Uterus (tissue), 2 donors: ENCODE measurements at regions not wholly inside any gene's neighbourhood (a gene's known extent, or its start where the extent isn't known, plus 50 kb on each side); places are given as distances from the start of the nearest gene placed in this dataset.

Experiments used
- POLR2A ChIP-seq, 2 donors: fragments of 450-650 bp; IDR thresholded peaks; one replicate each; pipeline ENCODE4 v1.6.1; 2016; ENCODE audit warnings: antibody characterized with exemption in 2 of 2, mild to moderate bottlenecking in 1 of 2, moderate library complexity in 1 of 2
- TF ChIP-seq, protein P1 (sequence below), 4 experiments: fragments of 200-600 bp in 2 of 4; fragments of 450-650 bp in 2 of 4; sonication (generic) in 2 of 4; IDR thresholded peaks; one replicate each; pipeline ENCODE4 v1.5.1; 2016 to 2019; ENCODE audit warnings: antibody characterized with exemption in 4 of 4, mild to moderate bottlenecking in 2 of 4, moderate library complexity in 1 of 4

GRCh38 chr16:79391395-79391794, 209.1 kb downstream of the MAF start:
- TF ChIP-seq, protein P1, sequence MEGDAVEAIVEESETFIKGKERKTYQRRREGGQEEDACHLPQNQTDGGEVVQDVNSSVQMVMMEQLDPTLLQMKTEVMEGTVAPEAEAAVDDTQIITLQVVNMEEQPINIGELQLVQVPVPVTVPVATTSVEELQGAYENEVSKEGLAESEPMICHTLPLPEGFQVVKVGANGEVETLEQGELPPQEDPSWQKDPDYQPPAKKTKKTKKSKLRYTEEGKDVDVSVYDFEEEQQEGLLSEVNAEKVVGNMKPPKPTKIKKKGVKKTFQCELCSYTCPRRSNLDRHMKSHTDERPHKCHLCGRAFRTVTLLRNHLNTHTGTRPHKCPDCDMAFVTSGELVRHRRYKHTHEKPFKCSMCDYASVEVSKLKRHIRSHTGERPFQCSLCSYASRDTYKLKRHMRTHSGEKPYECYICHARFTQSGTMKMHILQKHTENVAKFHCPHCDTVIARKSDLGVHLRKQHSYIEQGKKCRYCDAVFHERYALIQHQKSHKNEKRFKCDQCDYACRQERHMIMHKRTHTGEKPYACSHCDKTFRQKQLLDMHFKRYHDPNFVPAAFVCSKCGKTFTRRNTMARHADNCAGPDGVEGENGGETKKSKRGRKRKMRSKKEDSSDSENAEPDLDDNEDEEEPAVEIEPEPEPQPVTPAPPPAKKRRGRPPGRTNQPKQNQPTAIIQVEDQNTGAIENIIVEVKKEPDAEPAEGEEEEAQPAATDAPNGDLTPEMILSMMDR (IDR thresholded peaks at IDR 0.05) = no peak
- TF ChIP-seq POLR2A (IDR thresholded peaks at IDR 0.05) = no peak
